Fibroblast of the aortic adventitia (primary cell): ENCODE measurements at regions not wholly inside any gene's neighbourhood (a gene's known extent, or its start where the extent isn't known, plus 50 kb on each side); places are given as distances from the start of the nearest gene placed in this dataset.
"Not testable (repeated sequence)": the region's sequence is repeated elsewhere in the genome, so short reads cannot be mapped to it uniquely, and the experiment has no call there.

Experiments
- DNase-seq: peaks from one replicate; pipeline ENCODE4 v3.0.0-alpha.2; 2010; ENCODE audit warnings: low read depth
- H3K4me3 ChIP-seq: 2 replicates; pipeline ENCODE4 v1.5.1; 2011; ENCODE audit warnings: low read depth, mild to moderate bottlenecking, control low read depth, low read length, moderate library complexity
- CTCF ChIP-seq: IDR thresholded peaks from 2 replicates; pipeline ENCODE4 v1.5.1; 2011; ENCODE audit warnings: mild to moderate bottlenecking, low read length, control low read depth, inconsistent platforms; ENCODE audit not compliant: insufficient read depth

- no peak overlapping the region for H3K4me3 ChIP-seq
- no peak for DNase-seq
- no peak for TF ChIP-seq CTCF
Observed at GRCh38 chr7:109449760-109450159, 880.1 kb downstream of the DNAJB9 start.

- DNase-seq = no peak
- no peak for TF ChIP-seq CTCF
Observed at GRCh38 chr7:109456116-109456515, 886.4 kb downstream of the DNAJB9 start.

GRCh38 chr7:109460296-109460695 is 890.6 kb downstream of the DNAJB9 start:
- DNase-seq = no peak
- no peak for TF ChIP-seq CTCF
- H3K4me3 ChIP-seq = no peak overlapping the region

More at GRCh38 chr7:109456116-109456515, 886.4 kb downstream of the DNAJB9 start:
- H3K4me3 ChIP-seq = no peak overlapping the region

GRCh38 chr7:109462171-109462570 is 892.5 kb downstream of the DNAJB9 start:
- no peak for TF ChIP-seq CTCF
- H3K4me3 ChIP-seq = no peak overlapping the region
- no peak for DNase-seq

GRCh38 chr7:109467729-109468128 is 898.1 kb downstream of the DNAJB9 start:
- DNase-seq, H3K4me3 ChIP-seq: not testable (repeated sequence)

- H3K4me3 ChIP-seq = no peak overlapping the region
- DNase-seq = no peak
- no peak for TF ChIP-seq CTCF
Observed at GRCh38 chr7:109473172-109473571, 903.5 kb downstream of the DNAJB9 start.

GRCh38 chr7:109476409-109476808 is 906.7 kb downstream of the DNAJB9 start:
- H3K4me3 ChIP-seq = no peak overlapping the region
- DNase-seq = no peak
- TF ChIP-seq CTCF = no peak

GRCh38 chr7:109479388-109479787 is 909.7 kb downstream of the DNAJB9 start:
- no peak for DNase-seq
- H3K4me3 ChIP-seq = no peak overlapping the region
- no peak for TF ChIP-seq CTCF

GRCh38 chr7:109490607-109491006 is 920.9 kb downstream of the DNAJB9 start:
- not testable (repeated sequence) for H3K4me3 ChIP-seq, DNase-seq
